ENCODE measurements at regions not wholly inside any gene's neighbourhood (a gene's known extent, or its start where the extent isn't known, plus 50 kb on each side); places are given as distances from the start of the nearest gene placed in this dataset.

- CTCF ChIA-PET, result no interaction called here
- no peak overlapping the region for H3K27ac ChIP-seq (ENCODE audit: low read length)
- Mint-ChIP-seq H3K27me3 (no peaks in the 10 kb centered on the region), H3K4me3 (no peak overlapping the region), H3K36me3 (no peaks in the 10 kb centered on the region), H3K4me1 (no peaks in the 10 kb centered on the region), H3K9me3 (no peaks in the 10 kb centered on the region), H3K27ac (no peak overlapping the region)
- H3K4me3 ChIP-seq (ENCODE audit: control insufficient read depth in 1 of 2, extremely low read depth in 1 of 2, low read length in 1 of 2), result no peak overlapping the region
- DNase-seq, result no peak
- POLR2A ChIA-PET, result no interaction called here
- H3K9me3 ChIP-seq, result no peaks in the 10 kb centered on the region
- no peaks in the 10 kb centered on the region for H3K27me3 ChIP-seq (replicated peaks in 1 of 2; ENCODE audit: control insufficient read depth in 2 of 2, extremely low read depth in 1 of 2, insufficient read depth in 2 of 2, low read length in 1 of 2)
- H3K4me1 ChIP-seq (ENCODE audit: control insufficient read depth in 1 of 2, extremely low read depth in 1 of 2, insufficient read depth in 2 of 2, low read length in 2 of 2), result no peaks in the 10 kb centered on the region
- 85% methylated on average over 1 of the region's 1 CpG for WGBS (ENCODE audit: insufficient coverage)
- H3K36me3 ChIP-seq (ENCODE audit: control insufficient read depth in 2 of 2, extremely low read depth in 1 of 2, insufficient read depth in 1 of 2, low read length in 1 of 2), result no peaks in the 10 kb centered on the region
- no peak for ATAC-seq (replicated peaks in 1 of 4)
Measured at GRCh38 chr2:193272011-193272410, 1077.3 kb upstream of the TMEFF2 start.

DNA sequence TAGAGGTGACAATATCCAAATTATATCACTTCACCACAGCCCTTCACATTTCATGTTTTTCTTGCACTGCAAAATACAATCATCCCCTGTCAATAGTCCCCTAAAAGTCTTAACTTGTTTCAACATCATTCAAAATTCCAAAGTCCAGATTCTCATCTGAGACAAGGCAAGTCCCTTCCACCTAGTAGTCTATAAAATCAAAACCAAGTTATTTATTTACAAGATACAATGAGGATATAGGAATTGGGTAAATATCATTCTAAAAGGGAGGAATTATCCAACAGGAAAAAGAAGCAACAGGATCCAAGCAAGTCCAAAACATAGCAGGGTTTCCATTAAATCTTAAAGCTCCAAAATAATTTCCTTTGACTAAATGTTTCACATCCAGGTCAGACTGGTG is 1076.1 kb upstream of the TMEFF2 start:
- Mint-ChIP-seq H3K27ac (no peak overlapping the region), H3K27me3 (no peaks in the 10 kb centered on the region), H3K36me3 (no peaks in the 10 kb centered on the region), H3K9me3 (no peaks in the 10 kb centered on the region), H3K4me3 (no peak overlapping the region), H3K4me1 (no peaks in the 10 kb centered on the region)
- ATAC-seq (replicated peaks in 1 of 4) (no peak), DNase-seq (no peak)
- H3K27ac ChIP-seq (ENCODE audit: low read length), result no peak overlapping the region
- no peak overlapping the region for H3K4me3 ChIP-seq (ENCODE audit: control insufficient read depth in 1 of 2, extremely low read depth in 1 of 2, low read length in 1 of 2)
- no peaks in the 10 kb centered on the region for H3K4me1 ChIP-seq (ENCODE audit: control insufficient read depth in 1 of 2, extremely low read depth in 1 of 2, insufficient read depth in 2 of 2, low read length in 2 of 2)
- ChIA-PET CTCF (no interaction called here), POLR2A (no interaction called here)
- no peaks in the 10 kb centered on the region for H3K9me3 ChIP-seq
- no peaks in the 10 kb centered on the region for H3K27me3 ChIP-seq (replicated peaks in 1 of 2; ENCODE audit: control insufficient read depth in 2 of 2, extremely low read depth in 1 of 2, insufficient read depth in 2 of 2, low read length in 1 of 2)
- H3K36me3 ChIP-seq (ENCODE audit: control insufficient read depth in 2 of 2, extremely low read depth in 1 of 2, insufficient read depth in 1 of 2, low read length in 1 of 2), result no peaks in the 10 kb centered on the region

DNA sequence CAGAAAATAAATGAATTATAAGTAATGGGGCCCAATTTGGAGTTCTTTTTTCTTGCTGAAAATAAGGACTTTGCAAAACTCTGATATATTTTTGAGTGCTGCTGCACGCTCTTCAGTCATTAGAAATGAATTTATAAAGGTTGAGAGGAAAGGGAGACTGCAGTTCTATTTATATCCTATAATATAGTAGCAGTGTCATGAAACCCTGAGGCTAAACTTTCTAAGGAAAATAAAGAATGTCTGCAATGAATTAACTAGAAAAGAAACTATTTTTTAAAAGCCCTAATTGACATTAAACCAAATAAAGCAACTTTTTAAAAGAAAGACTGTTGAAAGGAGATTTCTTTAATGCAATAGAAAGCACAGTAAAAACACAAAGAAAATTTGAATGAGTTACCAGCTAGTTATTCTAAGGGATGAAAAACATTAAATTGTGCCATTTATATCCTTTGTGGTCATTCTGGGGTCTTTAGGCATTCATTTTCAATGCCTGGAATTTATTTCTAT is 1072.8 kb upstream of the TMEFF2 start:
- no peak for ATAC-seq (replicated peaks in 1 of 4)
- H3K27me3 ChIP-seq (replicated peaks in 1 of 2; ENCODE audit: control insufficient read depth in 2 of 2, extremely low read depth in 1 of 2, insufficient read depth in 2 of 2, low read length in 1 of 2), result no peaks in the 10 kb centered on the region
- Mint-ChIP-seq H3K27ac (no peak overlapping the region), H3K4me3 (no peak overlapping the region), H3K9me3 (no peaks in the 10 kb centered on the region), H3K36me3 (no peaks in the 10 kb centered on the region), H3K27me3 (no peaks in the 10 kb centered on the region), H3K4me1 (no peaks in the 10 kb centered on the region)
- CTCF ChIA-PET, result no interaction called here
- no peaks in the 10 kb centered on the region for H3K9me3 ChIP-seq
- POLR2A ChIA-PET, result no interaction called here
- no peak overlapping the region for H3K4me3 ChIP-seq (ENCODE audit: control insufficient read depth in 1 of 2, extremely low read depth in 1 of 2, low read length in 1 of 2)
- no peaks in the 10 kb centered on the region for H3K4me1 ChIP-seq (ENCODE audit: control insufficient read depth in 1 of 2, extremely low read depth in 1 of 2, insufficient read depth in 2 of 2, low read length in 2 of 2)
- no peak overlapping the region for H3K27ac ChIP-seq (ENCODE audit: low read length)
- no peak for DNase-seq
- WGBS (ENCODE audit: insufficient coverage), result no CpG with 5 or more reads among the region's 1 CpG
- no peaks in the 10 kb centered on the region for H3K36me3 ChIP-seq (ENCODE audit: control insufficient read depth in 2 of 2, extremely low read depth in 1 of 2, insufficient read depth in 1 of 2, low read length in 1 of 2)

- POLR2A ChIA-PET, result no interaction called here
- Mint-ChIP-seq H3K27me3 (no peaks in the 10 kb centered on the region), H3K9me3 (no peaks in the 10 kb centered on the region)
Measured at GRCh38 chr2:193253014-193253530, 1058.3 kb upstream of the TMEFF2 start.

DNA sequence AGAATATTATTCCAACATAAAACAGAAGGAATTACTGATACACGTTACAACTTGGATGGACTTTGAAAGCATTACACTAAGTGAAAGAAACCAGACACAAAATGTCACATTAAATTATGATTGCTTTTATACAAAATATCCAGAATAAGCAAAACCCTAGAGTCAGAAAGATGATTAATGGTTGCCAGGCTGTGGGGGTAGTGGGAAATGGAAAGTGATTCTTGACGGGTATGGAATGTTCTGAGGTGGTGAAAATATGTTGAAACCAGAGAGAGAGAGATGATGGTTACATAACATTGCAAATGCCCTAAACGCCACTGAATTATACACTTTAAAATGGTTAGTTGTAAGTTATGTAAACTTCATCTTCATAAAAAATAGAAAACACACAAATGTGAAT is 1057.2 kb upstream of the TMEFF2 start:
- H3K9me3 Mint-ChIP-seq, result no peaks in the 10 kb centered on the region

More at GRCh38 chr2:193253014-193253530, 1058.3 kb upstream of the TMEFF2 start:
- H3K4me3 ChIP-seq (ENCODE audit: control insufficient read depth in 1 of 2, extremely low read depth in 1 of 2, low read length in 1 of 2), result no peak overlapping the region
- Mint-ChIP-seq H3K4me3 (no peak overlapping the region), H3K27ac (no peak overlapping the region), H3K4me1 (no peaks in the 10 kb centered on the region), H3K36me3 (no peaks in the 10 kb centered on the region)
- no peaks in the 10 kb centered on the region for H3K36me3 ChIP-seq (ENCODE audit: control insufficient read depth in 2 of 2, extremely low read depth in 1 of 2, insufficient read depth in 1 of 2, low read length in 1 of 2)
- H3K27ac ChIP-seq (ENCODE audit: low read length), result no peak overlapping the region
- H3K4me1 ChIP-seq (ENCODE audit: control insufficient read depth in 1 of 2, extremely low read depth in 1 of 2, insufficient read depth in 2 of 2, low read length in 2 of 2), result no peaks in the 10 kb centered on the region
- CTCF ChIA-PET, result no interaction called here
- ATAC-seq (replicated peaks in 1 of 4) (no peak), DNase-seq (no peak)
- no peaks in the 10 kb centered on the region for H3K27me3 ChIP-seq (replicated peaks in 1 of 2; ENCODE audit: control insufficient read depth in 2 of 2, extremely low read depth in 1 of 2, insufficient read depth in 2 of 2, low read length in 1 of 2)
- no peaks in the 10 kb centered on the region for H3K9me3 ChIP-seq

GRCh38 chr2:193250389-193250788 is 1055.7 kb upstream of the TMEFF2 start:
- Mint-ChIP-seq H3K4me3 (no peak overlapping the region), H3K27me3 (no peaks in the 10 kb centered on the region)

More for the DNA sequence above, 1057.2 kb upstream of the TMEFF2 start:
- ChIA-PET CTCF (interaction anchor here in 1 of 2 donors (0.6 kb wide), 1 partner anchor 1697 kb away, joined by 10 read pairs; no protein-coding TSS in a partner anchor), POLR2A (no interaction called here)
- no peaks in the 10 kb centered on the region for H3K4me1 Mint-ChIP-seq
- Histone ChIP-seq H3K4me3 (ENCODE audit: control insufficient read depth in 1 of 2, extremely low read depth in 1 of 2, low read length in 1 of 2) (no peak overlapping the region), H3K27me3 (replicated peaks in 1 of 2; ENCODE audit: control insufficient read depth in 2 of 2, extremely low read depth in 1 of 2, insufficient read depth in 2 of 2, low read length in 1 of 2) (no peaks in the 10 kb centered on the region), H3K36me3 (ENCODE audit: control insufficient read depth in 2 of 2, extremely low read depth in 1 of 2, insufficient read depth in 1 of 2, low read length in 1 of 2) (no peaks in the 10 kb centered on the region), H3K27ac (ENCODE audit: low read length) (no peak overlapping the region), H3K9me3 (no peaks in the 10 kb centered on the region), H3K4me1 (ENCODE audit: control insufficient read depth in 1 of 2, extremely low read depth in 1 of 2, insufficient read depth in 2 of 2, low read length in 2 of 2) (no peaks in the 10 kb centered on the region)
- no CpG with 5 or more reads among the region's 3 CpGs for WGBS (ENCODE audit: insufficient coverage)
- DNase-seq, result no peak
- H3K27ac Mint-ChIP-seq, result no peak overlapping the region
- no peaks in the 10 kb centered on the region for H3K36me3 Mint-ChIP-seq
- no peaks in the 10 kb centered on the region for H3K27me3 Mint-ChIP-seq
- no peak overlapping the region for H3K4me3 Mint-ChIP-seq
- ATAC-seq (replicated peaks in 1 of 4), result no peak

DNA sequence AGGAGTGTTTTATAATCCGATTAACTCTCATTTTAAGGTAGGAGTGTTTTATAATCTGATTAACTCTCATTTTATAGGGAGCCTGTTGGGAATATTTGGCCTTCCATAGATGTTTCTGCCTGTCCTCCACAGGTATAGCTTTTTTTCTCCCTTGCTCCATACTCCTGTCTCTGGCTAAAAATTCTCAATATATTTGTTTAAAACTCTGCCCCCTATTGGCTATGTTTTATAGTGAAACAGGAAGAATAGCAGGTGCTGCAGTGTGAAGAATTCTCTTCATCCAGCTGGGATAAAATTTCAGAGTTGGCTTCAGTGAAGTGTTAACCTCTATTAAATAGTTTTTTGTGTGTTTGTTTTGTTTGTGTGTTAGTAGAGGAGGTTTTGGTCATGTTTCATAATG is 1046.0 kb upstream of the TMEFF2 start:
- Histone ChIP-seq H3K27me3 (replicated peaks in 1 of 2; ENCODE audit: control insufficient read depth in 2 of 2, extremely low read depth in 1 of 2, insufficient read depth in 2 of 2, low read length in 1 of 2) (no peaks in the 10 kb centered on the region), H3K4me3 (ENCODE audit: control insufficient read depth in 1 of 2, extremely low read depth in 1 of 2, low read length in 1 of 2) (no peak overlapping the region), H3K4me1 (ENCODE audit: control insufficient read depth in 1 of 2, extremely low read depth in 1 of 2, insufficient read depth in 2 of 2, low read length in 2 of 2) (no peaks in the 10 kb centered on the region), H3K9me3 (no peaks in the 10 kb centered on the region), H3K36me3 (ENCODE audit: control insufficient read depth in 2 of 2, extremely low read depth in 1 of 2, insufficient read depth in 1 of 2, low read length in 1 of 2) (no peaks in the 10 kb centered on the region), H3K27ac (ENCODE audit: low read length) (no peak overlapping the region)
- Mint-ChIP-seq H3K36me3 (no peaks in the 10 kb centered on the region), H3K9me3 (no peaks in the 10 kb centered on the region), H3K4me1 (no peaks in the 10 kb centered on the region), H3K4me3 (no peak overlapping the region), H3K27ac (no peak overlapping the region), H3K27me3 (no peaks in the 10 kb centered on the region)
- DNase-seq (no peak), ATAC-seq (replicated peaks in 1 of 4) (no peak)
- CTCF ChIA-PET, result no interaction called here
- POLR2A ChIA-PET, result no interaction called here
- no CpG with 5 or more reads among the region's 1 CpG for WGBS (ENCODE audit: insufficient coverage)

More at GRCh38 chr2:193250389-193250788, 1055.7 kb upstream of the TMEFF2 start:
- H3K9me3 Mint-ChIP-seq, result no peaks in the 10 kb centered on the region
- Histone ChIP-seq H3K27me3 (replicated peaks in 1 of 2; ENCODE audit: control insufficient read depth in 2 of 2, extremely low read depth in 1 of 2, insufficient read depth in 2 of 2, low read length in 1 of 2) (no peaks in the 10 kb centered on the region), H3K36me3 (ENCODE audit: control insufficient read depth in 2 of 2, extremely low read depth in 1 of 2, insufficient read depth in 1 of 2, low read length in 1 of 2) (no peaks in the 10 kb centered on the region), H3K4me1 (ENCODE audit: control insufficient read depth in 1 of 2, extremely low read depth in 1 of 2, insufficient read depth in 2 of 2, low read length in 2 of 2) (no peaks in the 10 kb centered on the region), H3K27ac (ENCODE audit: low read length) (no peak overlapping the region), H3K4me3 (ENCODE audit: control insufficient read depth in 1 of 2, extremely low read depth in 1 of 2, low read length in 1 of 2) (no peak overlapping the region), H3K9me3 (no peaks in the 10 kb centered on the region)
- no peak overlapping the region for H3K27ac Mint-ChIP-seq
- no peak for ATAC-seq (replicated peaks in 1 of 4)
- CTCF ChIA-PET, result no interaction called here
- no peak for DNase-seq
- POLR2A ChIA-PET, result no interaction called here
- H3K36me3 Mint-ChIP-seq, result no peaks in the 10 kb centered on the region
- no peaks in the 10 kb centered on the region for H3K4me1 Mint-ChIP-seq

Data from T-cell (primary cell).